ENCODE measurements at regions not wholly inside any gene's neighbourhood (a gene's known extent, or its start where the extent isn't known, plus 50 kb on each side); places are given as distances from the start of the nearest gene placed in this dataset.

- H3K36me3 ChIP-seq (ENCODE audit: control insufficient read depth, insufficient read depth, low read length), result no peaks in the 10 kb centered on the region
- H3K4me1 ChIP-seq (ENCODE audit: control insufficient read depth, insufficient read depth, low read length), result no peaks in the 10 kb centered on the region
Measured at GRCh38 chrX:45372151-45372550, 171.5 kb upstream of the DIPK2B start.

GRCh38 chrX:45368705-45369104 is 168.0 kb upstream of the DIPK2B start:
- Histone ChIP-seq H3K36me3 (ENCODE audit: control insufficient read depth, insufficient read depth, low read length) (no peaks in the 10 kb centered on the region), H3K4me3 (ENCODE audit: insufficient read depth, low read depth, low read length) (no peak overlapping the region), H3K27ac (ENCODE audit: insufficient read depth, low read depth, low read length, poor library complexity, severe bottlenecking) (no peak overlapping the region), H3K9me3 (ENCODE audit: control insufficient read depth, low read length) (no peaks in the 10 kb centered on the region), H3K4me1 (ENCODE audit: control insufficient read depth, insufficient read depth, low read length) (no peaks in the 10 kb centered on the region), H3K27me3 (ENCODE audit: control insufficient read depth, insufficient read depth, low read length, poor library complexity, severe bottlenecking) (no peaks in the 10 kb centered on the region)
- 92 to 95% methylated on average over 2 of the region's 2 CpGs for WGBS, 2 experiments

More at GRCh38 chrX:45372151-45372550, 171.5 kb upstream of the DIPK2B start:
- Histone ChIP-seq H3K27ac (ENCODE audit: insufficient read depth, low read depth, low read length, poor library complexity, severe bottlenecking) (no peak overlapping the region), H3K27me3 (ENCODE audit: control insufficient read depth, insufficient read depth, low read length, poor library complexity, severe bottlenecking) (no peaks in the 10 kb centered on the region), H3K4me3 (ENCODE audit: insufficient read depth, low read depth, low read length) (no peak overlapping the region), H3K9me3 (ENCODE audit: control insufficient read depth, low read length) (no peaks in the 10 kb centered on the region)

- H3K36me3 ChIP-seq (ENCODE audit: control insufficient read depth, insufficient read depth, low read length), result no peaks in the 10 kb centered on the region
- WGBS, 2 experiments, result 92 to 93% methylated on average over 1 to 3 of the region's 4 CpGs
- no peaks in the 10 kb centered on the region for H3K27me3 ChIP-seq (ENCODE audit: control insufficient read depth, insufficient read depth, low read length, poor library complexity, severe bottlenecking)
- no peaks in the 10 kb centered on the region for H3K4me1 ChIP-seq (ENCODE audit: control insufficient read depth, insufficient read depth, low read length)
- H3K4me3 ChIP-seq (ENCODE audit: insufficient read depth, low read depth, low read length), result no peak overlapping the region
- H3K27ac ChIP-seq (ENCODE audit: insufficient read depth, low read depth, low read length, poor library complexity, severe bottlenecking), result no peak overlapping the region
- H3K9me3 ChIP-seq (ENCODE audit: control insufficient read depth, low read length), result no peaks in the 10 kb centered on the region
Measured at GRCh38 chrX:45363596-45363995, 162.9 kb upstream of the DIPK2B start.

GRCh38 chrX:45360571-45360970 is 159.9 kb upstream of the DIPK2B start:
- WGBS, 2 experiments, result 94 to 100% methylated on average over 1 of the region's 1 CpG
- no peak overlapping the region for H3K27ac ChIP-seq (ENCODE audit: insufficient read depth, low read depth, low read length, poor library complexity, severe bottlenecking)
- no peaks in the 10 kb centered on the region for H3K27me3 ChIP-seq (ENCODE audit: control insufficient read depth, insufficient read depth, low read length, poor library complexity, severe bottlenecking)
- no peaks in the 10 kb centered on the region for H3K4me1 ChIP-seq (ENCODE audit: control insufficient read depth, insufficient read depth, low read length)
- H3K4me3 ChIP-seq (ENCODE audit: insufficient read depth, low read depth, low read length), result no peak overlapping the region
- H3K9me3 ChIP-seq (ENCODE audit: control insufficient read depth, low read length), result no peaks in the 10 kb centered on the region
- no peaks in the 10 kb centered on the region for H3K36me3 ChIP-seq (ENCODE audit: control insufficient read depth, insufficient read depth, low read length)

GRCh38 chrX:45358392-45358791 is 157.7 kb upstream of the DIPK2B start:
- Histone ChIP-seq H3K27ac (ENCODE audit: insufficient read depth, low read depth, low read length, poor library complexity, severe bottlenecking) (no peak overlapping the region), H3K9me3 (ENCODE audit: control insufficient read depth, low read length) (no peaks in the 10 kb centered on the region), H3K27me3 (ENCODE audit: control insufficient read depth, insufficient read depth, low read length, poor library complexity, severe bottlenecking) (no peaks in the 10 kb centered on the region), H3K36me3 (ENCODE audit: control insufficient read depth, insufficient read depth, low read length) (no peaks in the 10 kb centered on the region), H3K4me1 (ENCODE audit: control insufficient read depth, insufficient read depth, low read length) (no peaks in the 10 kb centered on the region), H3K4me3 (ENCODE audit: insufficient read depth, low read depth, low read length) (no peak overlapping the region)
- WGBS, 2 experiments, result 83 to 100% methylated on average over 1 of the region's 1 CpG

- no peaks in the 10 kb centered on the region for H3K27me3 ChIP-seq (ENCODE audit: control insufficient read depth, insufficient read depth, low read length, poor library complexity, severe bottlenecking)
- H3K4me1 ChIP-seq (ENCODE audit: control insufficient read depth, insufficient read depth, low read length), result no peaks in the 10 kb centered on the region
- H3K36me3 ChIP-seq (ENCODE audit: control insufficient read depth, insufficient read depth, low read length), result no peaks in the 10 kb centered on the region
- 94 to 96% methylated on average over 2 to 3 of the region's 3 CpGs for WGBS, 2 experiments
- no peak overlapping the region for H3K4me3 ChIP-seq (ENCODE audit: insufficient read depth, low read depth, low read length)
- H3K9me3 ChIP-seq (ENCODE audit: control insufficient read depth, low read length), result no peaks in the 10 kb centered on the region
- no peak overlapping the region for H3K27ac ChIP-seq (ENCODE audit: insufficient read depth, low read depth, low read length, poor library complexity, severe bottlenecking)
Measured at GRCh38 chrX:45353456-45353855, 152.8 kb upstream of the DIPK2B start.

DNA sequence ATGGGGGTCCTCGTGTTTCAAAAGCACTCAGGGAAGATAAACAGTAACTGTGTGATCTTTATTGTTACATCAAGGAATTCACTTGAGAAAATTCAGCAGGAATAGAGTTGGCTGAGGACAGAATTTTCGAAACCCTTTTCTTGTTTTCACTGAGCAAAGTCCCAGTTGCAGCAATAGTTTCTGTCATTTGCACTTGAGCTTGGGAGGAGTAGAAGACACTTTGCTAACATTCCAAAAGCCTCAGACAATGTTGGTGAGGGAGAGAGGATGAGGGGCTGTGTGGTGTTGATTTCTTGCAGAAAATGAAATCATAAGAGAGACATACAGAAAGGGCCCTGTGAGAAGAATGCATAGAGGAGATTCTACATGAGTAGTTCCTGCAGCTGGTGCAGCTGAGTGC is 151.9 kb upstream of the DIPK2B start:
- Histone ChIP-seq H3K4me1 (ENCODE audit: control insufficient read depth, insufficient read depth, low read length) (no peaks in the 10 kb centered on the region), H3K4me3 (ENCODE audit: insufficient read depth, low read depth, low read length) (no peak overlapping the region), H3K9me3 (ENCODE audit: control insufficient read depth, low read length) (no peaks in the 10 kb centered on the region), H3K27me3 (ENCODE audit: control insufficient read depth, insufficient read depth, low read length, poor library complexity, severe bottlenecking) (no peaks in the 10 kb centered on the region), H3K27ac (ENCODE audit: insufficient read depth, low read depth, low read length, poor library complexity, severe bottlenecking) (no peak overlapping the region), H3K36me3 (ENCODE audit: control insufficient read depth, insufficient read depth, low read length) (no peaks in the 10 kb centered on the region)
- 86 to 100% methylated on average over 2 of the region's 2 CpGs for whole genome bisulfite sequencing, 2 experiments

GRCh38 chrX:45351478-45351877 is 150.8 kb upstream of the DIPK2B start:
- Histone ChIP-seq H3K4me3 (ENCODE audit: insufficient read depth, low read depth, low read length) (no peak overlapping the region), H3K9me3 (ENCODE audit: control insufficient read depth, low read length) (no peaks in the 10 kb centered on the region), H3K4me1 (ENCODE audit: control insufficient read depth, insufficient read depth, low read length) (no peaks in the 10 kb centered on the region), H3K36me3 (ENCODE audit: control insufficient read depth, insufficient read depth, low read length) (no peaks in the 10 kb centered on the region), H3K27ac (ENCODE audit: insufficient read depth, low read depth, low read length, poor library complexity, severe bottlenecking) (no peak overlapping the region), H3K27me3 (ENCODE audit: control insufficient read depth, insufficient read depth, low read length, poor library complexity, severe bottlenecking) (no peaks in the 10 kb centered on the region)
- WGBS, 2 experiments, result 89 to 94% methylated on average over 1 to 2 of the region's 2 CpGs

DNA sequence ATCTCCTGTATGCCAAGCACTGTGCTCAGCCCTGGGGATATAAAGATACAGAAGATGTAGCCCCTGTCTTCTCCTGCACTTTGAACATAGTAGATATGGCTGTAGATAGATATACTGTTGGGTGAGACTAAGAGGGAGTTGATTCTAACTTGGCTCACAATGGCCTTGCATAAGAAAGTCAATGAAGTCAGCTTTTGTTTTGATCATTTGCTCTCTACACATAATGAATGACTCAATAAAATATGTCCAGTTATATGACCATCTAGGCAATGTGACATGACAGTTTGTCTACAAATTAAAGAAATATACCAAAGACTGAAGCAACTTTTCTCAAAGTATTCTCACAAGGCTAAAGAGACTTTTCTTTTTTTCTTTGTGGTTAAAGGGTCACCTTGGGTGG is 147.6 kb upstream of the DIPK2B start:
- no peaks in the 10 kb centered on the region for H3K27me3 ChIP-seq (ENCODE audit: control insufficient read depth, insufficient read depth, low read length, poor library complexity, severe bottlenecking)
- H3K27ac ChIP-seq (ENCODE audit: insufficient read depth, low read depth, low read length, poor library complexity, severe bottlenecking), result no peak overlapping the region
- H3K4me3 ChIP-seq (ENCODE audit: insufficient read depth, low read depth, low read length), result no peak overlapping the region
- no peaks in the 10 kb centered on the region for H3K4me1 ChIP-seq (ENCODE audit: control insufficient read depth, insufficient read depth, low read length)
- H3K9me3 ChIP-seq (ENCODE audit: control insufficient read depth, low read length), result no peaks in the 10 kb centered on the region
- no peaks in the 10 kb centered on the region for H3K36me3 ChIP-seq (ENCODE audit: control insufficient read depth, insufficient read depth, low read length)

GRCh38 chrX:45347877-45348276 is 147.2 kb upstream of the DIPK2B start:
- H3K4me1 ChIP-seq (ENCODE audit: control insufficient read depth, insufficient read depth, low read length), result no peaks in the 10 kb centered on the region
- no peak overlapping the region for H3K4me3 ChIP-seq (ENCODE audit: insufficient read depth, low read depth, low read length)

DNA sequence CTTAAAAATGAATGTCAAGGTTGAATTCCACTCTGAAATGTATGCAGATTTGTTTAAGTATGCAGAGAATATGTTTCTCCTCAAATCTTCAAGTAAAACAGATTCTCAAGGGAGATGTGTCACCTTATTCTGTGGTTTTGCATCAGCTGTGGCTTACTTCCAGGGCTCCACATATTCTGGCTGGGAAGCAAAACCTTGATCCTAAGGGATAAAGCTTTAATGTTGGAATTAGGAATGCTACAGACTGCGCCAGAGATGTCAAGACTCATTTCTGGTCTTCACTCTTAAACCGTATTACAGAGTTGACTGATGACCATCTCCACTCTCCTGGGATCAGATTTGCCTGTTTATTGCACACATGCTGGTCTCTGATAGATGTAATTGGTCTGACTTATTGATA is 143.9 kb upstream of the DIPK2B start:
- Histone ChIP-seq H3K9me3 (ENCODE audit: control insufficient read depth, low read length) (no peaks in the 10 kb centered on the region), H3K27ac (ENCODE audit: insufficient read depth, low read depth, low read length, poor library complexity, severe bottlenecking) (no peak overlapping the region), H3K4me1 (ENCODE audit: control insufficient read depth, insufficient read depth, low read length) (no peaks in the 10 kb centered on the region), H3K27me3 (ENCODE audit: control insufficient read depth, insufficient read depth, low read length, poor library complexity, severe bottlenecking) (no peaks in the 10 kb centered on the region), H3K4me3 (ENCODE audit: insufficient read depth, low read depth, low read length) (no peak overlapping the region), H3K36me3 (ENCODE audit: control insufficient read depth, insufficient read depth, low read length) (no peaks in the 10 kb centered on the region)
- WGBS, 2 experiments, result 95 to 100% methylated on average over 2 of the region's 2 CpGs

More at GRCh38 chrX:45347877-45348276, 147.2 kb upstream of the DIPK2B start:
- no peaks in the 10 kb centered on the region for H3K36me3 ChIP-seq (ENCODE audit: control insufficient read depth, insufficient read depth, low read length)
- H3K9me3 ChIP-seq (ENCODE audit: control insufficient read depth, low read length), result no peaks in the 10 kb centered on the region
- no peak overlapping the region for H3K27ac ChIP-seq (ENCODE audit: insufficient read depth, low read depth, low read length, poor library complexity, severe bottlenecking)
- no peaks in the 10 kb centered on the region for H3K27me3 ChIP-seq (ENCODE audit: control insufficient read depth, insufficient read depth, low read length, poor library complexity, severe bottlenecking)
